ENCODE measurements at regions not wholly inside any gene's neighbourhood (a gene's known extent, or its start where the extent isn't known, plus 50 kb on each side); places are given as distances from the start of the nearest gene placed in this dataset.

- TF ChIP-seq CTCF (conservative IDR thresholded peaks at IDR 0.05; ENCODE audit: low read length) (no peak), EZH2phosphoT487 (IDR thresholded peaks at IDR 0.05; ENCODE audit: borderline replicate concordance) (no peak)
These were observed 185.8 kb upstream of the NRP1 start for GRCh38 chr10:33520223-33520622.
